NT2/D1 (cell line): ENCODE measurements at regions not wholly inside any gene's neighbourhood (a gene's known extent, or its start where the extent isn't known, plus 50 kb on each side); places are given as distances from the start of the nearest gene placed in this dataset.

ENCODE experiments used
- DNase-seq: peaks from one replicate; pipeline ENCODE4 v3.0.0-alpha.2; 2011; ENCODE audit warnings: low read depth, low spot score
- H3K27me3 ChIP-seq: 2 replicates; pipeline ENCODE4 v1.6.0; 2011; ENCODE audit warnings: mild to moderate bottlenecking; ENCODE audit not compliant: insufficient read length, insufficient read depth
- H3K36me3 ChIP-seq: 2 replicates; pipeline ENCODE4 v1.6.1; 2011; ENCODE audit warnings: mild to moderate bottlenecking, low read length, mixed read lengths; ENCODE audit not compliant: insufficient read depth, insufficient read length
- H3K4me1 ChIP-seq: 2 replicates; pipeline ENCODE4 v1.5.1; 2011; ENCODE audit not compliant: insufficient read depth, insufficient read length
- H3K4me3 ChIP-seq: 2 replicates; pipeline ENCODE4 v1.5.1; 2011; ENCODE audit warnings: low read depth; ENCODE audit not compliant: insufficient read length
- H3K9ac ChIP-seq: 2 replicates; pipeline ENCODE4 v1.6.0; 2011; ENCODE audit warnings: low read depth; ENCODE audit not compliant: insufficient read length
- H3K9me3 ChIP-seq: 2 replicates; pipeline ENCODE4 v1.5.1; 2011; ENCODE audit warnings: mild to moderate bottlenecking, low read length; ENCODE audit not compliant: insufficient read depth
- SUZ12 ChIP-seq: IDR thresholded peaks from 2 replicates; pipeline ENCODE4 v1.6.1; 2011; ENCODE audit not compliant: insufficient read length, insufficient read depth; ENCODE audit errors: extremely low read depth
- YY1 ChIP-seq: IDR thresholded peaks from 2 replicates; pipeline ENCODE4 v1.6.1; 2011; ENCODE audit not compliant: insufficient read length, insufficient read depth
- ZNF274 ChIP-seq: IDR thresholded peaks from 2 replicates; pipeline ENCODE4 v1.6.1; 2011; ENCODE audit warnings: mild to moderate bottlenecking, low read depth, low read length

GRCh38 chr3:18666655-18667054, 241.5 kb upstream of the SATB1 start:
- TF ChIP-seq ZNF274 = no peak
- TF ChIP-seq YY1 = no peak
- no peak for TF ChIP-seq SUZ12
- Histone ChIP-seq H3K27me3 (no peaks in the 10 kb centered on the region), H3K9ac (no peak overlapping the region), H3K4me3 (no peak overlapping the region), H3K36me3 (no peaks in the 10 kb centered on the region), H3K9me3 (no peaks in the 10 kb centered on the region), H3K4me1 (no peaks in the 10 kb centered on the region)
- no peak for DNase-seq

DNA sequence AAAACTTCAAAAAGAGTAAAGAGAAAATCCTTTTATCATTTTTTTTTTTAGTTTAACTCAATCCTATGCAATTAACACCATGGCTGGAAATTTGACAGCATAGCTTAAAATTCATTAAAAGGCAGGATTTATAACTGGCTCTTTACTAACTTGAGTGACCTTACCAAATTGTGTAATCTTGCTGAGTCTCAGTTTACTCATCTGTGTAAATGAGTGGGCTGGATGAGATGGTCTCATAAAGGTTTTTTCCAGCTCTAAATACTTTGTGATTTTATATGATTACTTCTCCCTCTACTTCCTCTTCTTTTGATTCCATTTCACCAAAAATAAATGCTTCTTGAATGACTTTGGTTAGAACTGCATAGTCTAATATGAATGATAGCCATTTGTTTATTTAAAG, 234.9 kb upstream of the SATB1 start:
- Histone ChIP-seq H3K36me3 (no peaks in the 10 kb centered on the region), H3K27me3 (no peaks in the 10 kb centered on the region)
- TF ChIP-seq ZNF274 (no peak), YY1 (no peak), SUZ12 (no peak)

GRCh38 chr3:18657858-18658820, 233.0 kb upstream of the SATB1 start:
- no peaks in the 10 kb centered on the region for H3K36me3 ChIP-seq
- no peak for DNase-seq
- no peak for TF ChIP-seq ZNF274
- no peak for TF ChIP-seq YY1
- no peak for TF ChIP-seq SUZ12
- no peaks in the 10 kb centered on the region for H3K27me3 ChIP-seq
- H3K4me3 ChIP-seq = no peak overlapping the region
- no peaks in the 10 kb centered on the region for H3K4me1 ChIP-seq
- no peak overlapping the region for H3K9ac ChIP-seq
- H3K9me3 ChIP-seq = no peaks in the 10 kb centered on the region

More for the DNA sequence above, 234.9 kb upstream of the SATB1 start:
- Histone ChIP-seq H3K4me3 (no peak overlapping the region), H3K4me1 (no peaks in the 10 kb centered on the region), H3K9ac (no peak overlapping the region), H3K9me3 (no peaks in the 10 kb centered on the region)
- no peak for DNase-seq

- Histone ChIP-seq H3K9ac (no peak overlapping the region), H3K27me3 (no peaks in the 10 kb centered on the region), H3K36me3 (no peaks in the 10 kb centered on the region), H3K9me3 (no peaks in the 10 kb centered on the region), H3K4me1 (no peaks in the 10 kb centered on the region), H3K4me3 (no peak overlapping the region)
- no peak for DNase-seq
- TF ChIP-seq SUZ12 = no peak
- TF ChIP-seq ZNF274 = no peak
- no peak for TF ChIP-seq YY1
Measured at GRCh38 chr3:18656866-18657265, 231.7 kb upstream of the SATB1 start.

- H3K4me3 ChIP-seq = no peak overlapping the region
- no peak overlapping the region for H3K9ac ChIP-seq
- no peaks in the 10 kb centered on the region for H3K27me3 ChIP-seq
- no peaks in the 10 kb centered on the region for H3K4me1 ChIP-seq
- no peak for DNase-seq
- H3K9me3 ChIP-seq = no peaks in the 10 kb centered on the region
- TF ChIP-seq SUZ12 (no peak), ZNF274 (no peak), YY1 (no peak)
- H3K36me3 ChIP-seq = no peaks in the 10 kb centered on the region
Measured at GRCh38 chr3:18656410-18656809, 231.3 kb upstream of the SATB1 start.

- DNase-seq = no peak
- H3K27me3 ChIP-seq = no peaks in the 10 kb centered on the region
- H3K9me3 ChIP-seq = no peaks in the 10 kb centered on the region
- no peaks in the 10 kb centered on the region for H3K36me3 ChIP-seq
- H3K9ac ChIP-seq = no peak overlapping the region
- TF ChIP-seq SUZ12 = no peak
- no peak for TF ChIP-seq YY1
- TF ChIP-seq ZNF274 = no peak
- no peaks in the 10 kb centered on the region for H3K4me1 ChIP-seq
- H3K4me3 ChIP-seq = no peak overlapping the region
Measured at GRCh38 chr3:18655827-18656226, 230.7 kb upstream of the SATB1 start.

DNA sequence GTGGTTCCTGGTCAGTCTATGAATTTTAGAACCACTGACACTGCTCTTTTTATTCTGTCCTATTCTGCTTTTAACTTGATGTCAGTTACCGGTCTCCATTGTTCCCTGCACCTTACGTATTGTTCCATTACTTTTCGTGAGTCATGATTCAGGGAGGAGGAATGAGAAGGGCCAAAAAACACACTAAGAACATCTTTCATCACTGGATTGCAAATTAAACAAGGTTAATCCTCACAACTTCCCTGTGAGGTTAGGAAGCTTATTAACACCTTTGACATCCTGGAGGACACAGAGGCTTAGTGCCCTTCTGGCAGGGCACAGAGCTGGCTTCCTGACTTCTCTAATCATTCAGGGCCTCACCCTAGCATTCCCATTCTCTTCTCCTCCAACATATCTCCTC, 227.6 kb upstream of the SATB1 start:
- DNase-seq = no peak
- Histone ChIP-seq H3K4me3 (no peak overlapping the region), H3K9me3 (no peaks in the 10 kb centered on the region), H3K4me1 (no peaks in the 10 kb centered on the region), H3K9ac (no peak overlapping the region), H3K36me3 (no peaks in the 10 kb centered on the region), H3K27me3 (no peaks in the 10 kb centered on the region)
- TF ChIP-seq YY1 = no peak
- TF ChIP-seq ZNF274 = no peak
- no peak for TF ChIP-seq SUZ12
